NCI-H82 treated with DMSO at 0.1 percent for 48 hours (cell line): ENCODE measurements at regions not wholly inside any gene's neighbourhood (a gene's known extent, or its start where the extent isn't known, plus 50 kb on each side); places are given as distances from the start of the nearest gene placed in this dataset.
A peak's percentile ranks its signal among the peaks of the same experiment; 100 is the strongest.
"Not testable (repeated sequence)": the region's sequence is repeated elsewhere in the genome, so short reads cannot be mapped to it uniquely, and the experiment has no call there.

Experiments used
- DNase-seq: peaks from one replicate; lab custom pipeline; 2025; ENCODE audit not compliant: unreplicated experiment; lab: John Stamatoyannopoulos, UW

DNA sequence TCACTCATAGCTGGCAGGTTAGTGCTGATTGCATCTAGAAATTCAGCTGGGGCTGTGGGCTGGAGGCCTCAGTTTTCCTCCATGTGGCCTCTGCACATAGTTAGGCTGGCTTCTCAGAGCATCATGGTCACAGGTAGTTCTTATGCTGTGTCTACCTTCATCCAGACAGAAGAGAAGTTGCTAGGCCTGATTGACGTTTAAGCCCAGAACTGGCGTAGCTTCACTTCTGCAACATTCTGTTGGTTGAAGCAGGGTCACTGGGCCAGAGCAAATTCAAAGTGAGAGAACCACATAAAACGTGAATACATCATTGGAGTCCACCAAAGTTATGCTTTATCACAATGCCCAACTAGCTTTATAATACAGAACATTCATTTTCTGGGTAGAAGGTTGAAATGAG is 116.0 kb downstream of the SPP2 start:
- no peak for DNase-seq

DNA sequence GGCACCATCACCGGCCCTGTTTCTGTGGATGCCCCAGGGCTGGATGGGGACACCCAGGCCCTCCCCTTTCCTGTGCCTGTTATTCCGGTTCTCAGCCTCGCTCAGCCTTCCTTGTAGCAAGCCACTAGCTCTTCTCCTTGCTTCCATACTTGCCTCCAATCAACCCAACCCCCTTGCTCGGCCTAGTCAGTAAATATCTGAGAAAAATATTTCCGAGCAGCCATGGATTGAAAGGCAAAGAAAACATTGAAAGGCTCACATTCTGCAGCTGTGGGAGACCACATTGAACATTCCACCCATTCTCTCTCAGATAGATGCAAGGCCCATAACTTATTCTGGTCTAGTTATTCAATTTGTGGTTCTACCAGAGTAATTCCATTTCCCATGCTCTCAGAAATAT is 114.9 kb downstream of the SPP2 start:
- DNase-seq = no peak

DNA sequence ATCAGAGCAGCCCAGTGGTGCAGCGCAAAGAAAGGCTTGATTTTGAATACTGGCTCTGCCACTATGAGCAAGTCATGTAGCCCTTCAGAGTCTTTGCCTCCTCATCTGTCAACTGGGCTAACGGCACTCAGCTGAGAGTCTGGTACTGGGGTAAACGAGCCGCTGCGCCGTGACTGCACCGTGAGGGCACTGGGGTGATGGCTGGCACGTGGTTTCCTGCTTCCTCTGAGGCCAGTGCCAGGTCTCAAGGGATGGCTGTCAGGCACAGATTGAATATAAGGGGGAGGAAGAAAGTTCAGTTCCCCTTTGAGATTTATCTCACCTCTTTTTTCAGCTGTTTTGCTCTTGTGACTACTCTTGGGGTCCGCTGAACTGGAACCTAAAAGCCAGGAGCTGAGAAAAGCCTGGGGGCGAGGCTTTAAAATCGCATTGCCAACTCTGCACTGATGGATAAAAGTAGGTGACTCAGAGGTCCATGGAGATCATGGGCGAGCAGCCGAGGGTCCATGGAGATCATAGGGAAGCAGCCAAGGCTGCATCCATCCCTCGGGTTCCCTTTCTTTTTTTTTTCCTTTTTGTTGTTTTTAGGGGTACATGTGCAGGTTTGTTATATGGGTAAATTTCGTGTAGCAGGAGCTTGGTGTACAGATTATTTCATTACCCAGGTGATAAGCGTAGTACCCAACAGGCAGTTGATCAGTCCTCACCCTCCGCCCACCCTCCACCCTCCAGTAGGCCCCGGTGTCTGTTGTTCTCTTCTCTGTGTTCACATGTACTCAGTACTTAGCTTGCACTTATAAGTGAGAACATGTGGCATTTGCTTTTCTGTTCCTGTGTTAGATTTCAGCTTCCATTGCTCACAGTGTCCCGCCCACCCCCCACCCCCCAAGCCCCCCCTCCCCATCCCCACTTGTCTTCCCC is 114.3 kb downstream of the SPP2 start:
- DNase-seq = no peak

DNA sequence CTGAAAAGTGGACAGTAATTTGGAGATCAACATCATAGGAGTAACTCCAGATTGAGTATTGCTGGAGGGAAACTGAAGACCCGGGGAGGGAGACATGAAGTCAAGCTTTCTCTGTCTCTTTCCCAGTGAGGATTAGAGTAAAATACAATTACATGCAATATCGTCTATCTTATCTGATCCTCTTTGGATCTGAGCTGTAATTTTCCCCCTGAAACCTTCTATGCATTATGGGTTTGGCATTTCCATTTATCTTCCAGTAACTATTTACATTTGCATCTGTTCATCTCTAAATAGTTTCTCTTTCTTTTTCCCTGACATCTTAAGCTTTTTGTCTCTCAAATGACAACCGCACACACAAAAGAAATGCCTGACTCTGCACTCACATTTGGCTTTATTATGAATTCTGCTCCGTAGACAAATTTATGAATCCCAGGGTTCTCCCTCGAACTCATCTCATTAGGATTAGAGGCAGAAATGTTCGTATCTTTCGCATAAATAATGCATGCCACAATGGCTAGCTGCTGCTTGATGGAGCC is 113.1 kb downstream of the SPP2 start:
- peak; percentile 9 for DNase-seq

DNA sequence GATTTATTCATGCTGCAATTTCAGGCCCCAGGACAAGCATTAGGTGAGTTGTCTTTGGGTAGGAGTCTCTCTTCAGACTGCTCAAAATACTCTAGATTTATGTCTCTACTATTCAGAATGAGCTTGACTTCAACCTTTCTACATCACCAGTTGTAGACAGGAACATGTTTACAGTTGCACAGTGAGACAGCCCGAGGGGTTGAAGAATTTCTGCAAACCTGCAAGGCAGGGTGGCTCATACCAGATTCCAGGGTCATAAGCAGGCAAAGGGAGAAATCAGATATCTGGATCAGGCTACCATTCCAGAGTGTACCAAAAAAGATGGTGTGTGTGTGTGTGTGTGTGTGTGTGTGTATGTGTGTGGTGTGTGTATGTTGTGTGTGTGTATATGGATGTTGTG is 112.4 kb downstream of the SPP2 start:
- no peak for DNase-seq

DNA sequence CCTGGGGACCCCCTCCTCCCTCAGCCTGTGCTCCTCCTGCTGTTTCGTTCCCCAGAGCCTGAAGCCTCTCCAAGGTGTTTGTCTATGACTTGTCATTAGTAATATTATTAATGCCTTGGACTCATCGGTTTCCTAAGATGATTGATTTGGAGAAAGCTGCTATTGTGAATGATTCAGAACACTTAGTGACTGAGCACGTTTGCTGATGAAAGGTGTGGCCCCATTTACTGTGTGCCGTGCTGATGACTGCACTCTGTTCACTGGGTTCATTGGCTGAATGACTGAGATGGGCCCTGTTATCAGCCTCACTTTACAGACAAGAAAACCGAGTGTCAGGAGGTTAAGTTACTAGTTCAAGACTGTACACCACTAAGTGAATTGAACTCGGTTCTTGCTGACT is 111.4 kb downstream of the SPP2 start:
- no peak for DNase-seq

DNA sequence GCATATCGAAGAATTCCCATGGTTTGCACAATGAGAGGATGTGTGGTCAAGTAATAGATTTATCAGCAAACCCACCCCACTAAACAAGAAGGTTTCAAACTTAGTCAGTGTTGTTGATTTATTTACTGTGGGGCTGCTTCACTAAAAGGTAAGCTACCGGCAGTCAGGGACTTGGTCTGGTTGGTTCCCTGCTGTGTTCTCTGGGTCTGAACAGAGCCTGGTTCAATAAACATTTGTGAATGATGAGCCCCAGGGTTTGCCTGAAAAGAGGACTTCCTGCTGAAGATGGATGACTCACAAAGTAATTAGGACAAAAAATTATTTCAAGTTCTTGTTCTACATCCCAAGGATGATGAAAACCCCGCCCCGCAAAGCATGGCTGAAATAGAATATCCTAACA is 108.3 kb downstream of the SPP2 start:
- no peak for DNase-seq

DNA sequence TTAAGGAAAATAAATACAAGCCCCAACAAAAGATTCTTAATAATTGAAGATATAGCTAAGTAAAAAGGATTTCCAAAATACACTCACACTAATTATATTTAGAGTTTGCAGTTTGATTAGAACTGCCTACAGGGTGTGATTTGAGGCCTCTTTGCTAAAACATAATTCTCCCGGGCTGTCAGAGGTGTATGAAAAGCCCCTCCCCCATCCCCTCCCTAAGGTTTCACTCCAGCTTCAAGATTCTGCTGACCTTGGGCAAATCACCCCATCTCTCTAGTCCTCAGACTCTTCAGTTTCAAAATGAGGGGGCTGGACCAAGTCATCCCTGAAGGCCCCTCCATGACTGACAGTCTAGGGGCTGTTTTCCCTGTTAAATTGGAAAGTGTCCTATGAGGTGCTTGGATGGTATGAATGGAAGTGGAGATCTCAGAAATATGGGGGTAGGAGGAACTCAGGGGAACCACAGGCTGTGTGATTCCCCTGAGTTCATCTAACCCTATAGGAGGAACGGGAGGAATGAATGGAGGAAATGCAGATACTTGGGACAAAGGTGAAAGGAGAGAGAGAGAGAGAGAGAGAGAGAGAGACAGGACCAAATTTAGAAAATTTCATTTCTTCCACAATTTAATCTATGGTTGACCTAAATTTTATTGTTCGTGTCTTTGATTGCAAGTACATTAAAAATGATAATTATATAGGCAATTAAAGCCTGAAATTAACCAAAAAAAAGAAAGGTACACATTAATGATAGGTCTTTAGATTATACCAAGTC is 107.5 kb downstream of the SPP2 start:
- DNase-seq = no peak

DNA sequence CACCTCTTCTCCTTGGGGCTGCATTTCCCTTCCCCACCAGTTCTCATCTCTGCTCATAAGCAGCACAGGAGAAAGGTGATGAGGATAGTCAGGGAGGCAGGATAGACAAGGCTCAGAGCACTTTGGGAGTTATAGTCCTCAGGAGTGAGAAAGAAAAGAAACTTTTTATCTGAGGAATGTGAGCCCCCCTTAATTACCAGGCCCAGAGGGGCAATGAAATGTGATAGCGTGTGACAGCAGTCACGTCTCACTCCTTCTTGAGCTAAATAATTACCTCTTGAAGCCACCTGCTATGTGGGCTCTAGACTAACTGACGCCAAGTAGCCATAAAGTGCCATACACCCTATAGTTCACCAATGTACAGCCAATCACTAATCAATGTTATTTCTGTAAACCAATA is 105.8 kb downstream of the SPP2 start:
- no peak for DNase-seq

DNA sequence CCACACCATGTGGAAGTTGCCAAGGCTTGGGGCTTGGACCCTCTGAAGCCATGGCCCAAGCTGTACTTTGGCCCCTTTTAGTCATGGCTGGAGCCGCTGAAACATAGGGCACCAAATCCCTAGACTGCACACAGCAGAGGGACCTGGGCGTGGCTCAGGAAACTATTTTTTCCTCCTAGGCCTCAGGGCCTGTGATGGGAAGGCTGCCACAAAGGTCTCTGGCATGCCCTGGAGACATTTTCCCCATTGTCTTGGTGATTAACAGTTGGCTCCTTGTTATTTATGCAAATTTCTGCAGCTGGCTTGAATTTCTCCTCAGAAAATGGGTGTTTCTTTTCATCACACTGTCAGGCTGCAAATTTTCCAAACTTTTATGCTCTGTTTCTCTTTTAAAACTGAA is 102.3 kb downstream of the SPP2 start:
- not testable (repeated sequence) for DNase-seq

DNA sequence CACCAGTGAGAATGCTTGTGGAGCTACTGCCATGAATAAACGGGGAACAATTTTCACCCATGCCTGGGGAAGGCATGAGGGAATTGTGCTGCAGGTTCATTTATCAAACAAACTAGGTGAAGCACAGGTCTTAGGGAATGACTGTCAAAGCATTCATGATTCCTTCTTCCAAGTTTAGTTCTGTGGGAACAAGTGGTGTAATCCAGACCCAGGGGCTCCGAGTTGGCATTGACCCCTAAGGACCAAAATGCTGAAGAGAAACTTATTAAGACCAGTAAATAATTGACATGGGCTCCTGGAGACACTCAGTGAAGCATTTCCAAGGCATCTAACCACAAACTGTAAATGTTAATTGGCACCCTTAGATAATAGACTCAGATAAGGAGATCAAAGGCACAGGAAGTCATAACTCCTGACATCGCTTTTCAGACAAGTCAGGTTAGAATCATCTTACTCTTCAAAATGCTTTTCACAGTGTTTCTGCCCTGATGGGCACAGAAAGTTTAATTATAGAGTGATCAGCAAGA is 96.9 kb downstream of the SPP2 start:
- DNase-seq = no peak

DNA sequence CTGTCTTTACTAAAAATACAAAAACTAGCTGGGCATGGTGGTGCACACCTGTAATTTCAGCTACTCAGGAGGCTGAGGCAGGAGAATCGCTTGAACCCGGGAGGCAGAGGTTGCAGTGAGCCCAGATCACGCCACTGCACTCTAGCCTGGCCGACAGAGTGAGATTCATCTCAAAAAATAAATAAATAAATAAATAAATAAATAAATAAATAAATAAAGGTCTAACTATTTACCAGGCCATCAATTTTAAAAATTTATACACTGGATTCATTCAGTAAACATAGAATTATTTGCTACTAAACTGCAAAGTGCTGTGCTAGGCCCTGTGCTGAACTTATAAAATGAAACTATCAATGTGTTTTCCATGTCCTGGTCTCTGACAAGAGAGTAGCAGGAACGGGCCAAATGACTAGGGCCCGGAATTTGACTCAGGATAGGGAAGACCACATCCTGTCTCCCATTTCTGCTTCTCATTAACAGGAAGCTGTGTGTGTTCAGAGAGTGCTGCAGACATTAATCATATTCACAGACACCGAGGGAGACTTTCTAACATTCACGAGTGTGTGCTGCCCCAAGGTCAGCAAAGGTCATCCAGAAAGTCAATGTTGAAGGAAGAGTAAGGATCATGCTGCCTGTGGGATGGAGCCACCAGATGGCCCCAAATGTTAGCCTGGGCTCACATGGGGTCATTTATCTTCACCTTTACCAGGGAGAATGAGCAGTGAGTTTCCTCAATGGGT is 95.8 kb downstream of the SPP2 start:
- DNase-seq = no peak

DNA sequence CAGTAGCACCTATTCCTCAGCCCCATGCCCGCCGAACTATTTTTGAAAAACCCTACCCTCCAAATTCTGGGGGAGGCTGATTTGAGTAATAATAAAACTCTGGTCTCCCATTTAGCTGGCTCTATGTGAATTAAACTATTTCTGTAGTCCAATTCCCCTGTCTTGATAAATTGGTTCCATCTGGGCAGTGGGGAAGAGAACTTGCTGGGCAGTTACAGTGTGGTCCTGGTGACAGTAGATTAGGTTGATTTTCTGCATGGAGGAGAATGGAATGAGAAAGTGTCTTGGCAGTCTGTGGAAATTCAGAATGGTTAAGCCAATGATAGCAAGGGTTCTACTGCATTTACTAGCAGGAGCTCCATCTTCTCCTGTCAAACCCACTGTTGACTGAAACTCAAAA is 95.0 kb downstream of the SPP2 start:
- DNase-seq = no peak

DNA sequence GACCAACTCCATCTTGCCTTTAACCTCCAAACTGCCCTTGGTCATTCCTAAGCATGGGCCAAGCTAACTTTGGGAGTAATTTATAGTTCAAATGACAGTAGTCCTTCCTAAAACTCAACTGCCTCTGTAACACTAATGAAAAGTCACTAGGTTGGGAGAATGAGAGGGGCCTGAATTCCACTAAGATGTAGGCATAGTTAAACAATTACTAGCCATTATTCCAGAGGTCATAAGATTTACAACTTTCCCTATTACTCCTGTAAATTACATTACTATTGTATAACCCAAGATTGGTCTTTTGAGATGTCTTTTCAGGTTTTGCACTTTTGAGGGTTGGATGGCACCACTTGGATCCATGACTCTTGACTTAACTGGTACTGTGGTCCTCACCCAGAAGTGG is 94.6 kb downstream of the SPP2 start:
- DNase-seq = no peak

DNA sequence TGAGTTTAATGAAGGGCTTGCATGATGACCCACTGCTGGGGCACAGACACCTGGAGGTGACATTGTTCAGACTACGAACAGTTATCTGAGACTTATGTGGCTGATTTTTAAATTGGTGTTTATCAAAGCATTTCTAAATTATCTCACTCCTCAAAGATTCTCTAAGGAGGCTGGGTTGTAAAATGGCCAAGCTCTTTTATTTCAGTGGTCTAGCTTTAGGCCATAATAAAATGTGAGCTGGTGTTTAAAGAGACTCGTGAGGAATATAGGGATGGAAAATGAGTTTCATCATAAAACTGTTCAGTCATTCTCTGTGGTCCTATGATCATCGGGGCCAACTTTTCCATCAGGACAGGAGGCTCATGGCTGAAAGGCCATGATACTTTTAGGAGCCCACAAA is 93.4 kb downstream of the SPP2 start:
- no peak for DNase-seq

DNA sequence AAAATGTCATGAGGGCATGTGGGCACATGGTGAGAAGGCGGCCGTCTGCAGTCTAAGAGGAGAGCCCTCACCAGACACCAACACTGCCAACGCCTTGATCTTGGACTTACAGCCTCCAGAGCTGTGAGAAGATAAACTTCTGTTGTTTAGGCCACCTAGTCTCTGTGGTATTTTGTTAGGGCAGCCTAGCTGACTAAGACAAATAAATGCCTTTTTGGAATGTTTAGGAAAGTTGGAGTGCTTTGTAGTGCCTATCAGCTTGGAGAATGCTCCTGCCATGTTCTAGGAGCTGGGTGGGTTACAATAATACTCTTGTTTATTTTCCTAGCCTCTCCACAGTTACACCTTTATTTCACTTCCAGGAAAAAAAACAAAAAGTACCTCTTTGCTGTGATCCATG is 92.0 kb downstream of the SPP2 start:
- DNase-seq = no peak

DNA sequence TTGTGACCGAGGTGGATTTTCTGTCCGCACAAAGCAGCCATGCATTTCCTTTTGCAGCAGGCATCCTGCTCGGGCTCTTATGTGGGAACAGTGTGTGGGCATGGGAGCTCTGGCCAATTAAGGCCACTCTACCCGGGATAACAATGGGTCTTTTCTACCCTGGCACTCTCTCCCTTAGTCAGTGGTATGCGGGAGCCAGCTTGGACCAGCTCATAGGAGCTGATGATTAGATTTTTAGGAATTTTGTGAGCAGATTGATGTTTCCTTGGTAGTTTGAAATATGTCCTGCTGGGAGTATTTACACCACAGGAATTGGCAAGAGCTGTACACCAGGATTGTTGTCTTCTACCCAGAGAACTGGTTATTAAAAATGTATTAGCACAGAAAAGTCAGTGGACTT is 89.3 kb downstream of the SPP2 start:
- DNase-seq = no peak

DNA sequence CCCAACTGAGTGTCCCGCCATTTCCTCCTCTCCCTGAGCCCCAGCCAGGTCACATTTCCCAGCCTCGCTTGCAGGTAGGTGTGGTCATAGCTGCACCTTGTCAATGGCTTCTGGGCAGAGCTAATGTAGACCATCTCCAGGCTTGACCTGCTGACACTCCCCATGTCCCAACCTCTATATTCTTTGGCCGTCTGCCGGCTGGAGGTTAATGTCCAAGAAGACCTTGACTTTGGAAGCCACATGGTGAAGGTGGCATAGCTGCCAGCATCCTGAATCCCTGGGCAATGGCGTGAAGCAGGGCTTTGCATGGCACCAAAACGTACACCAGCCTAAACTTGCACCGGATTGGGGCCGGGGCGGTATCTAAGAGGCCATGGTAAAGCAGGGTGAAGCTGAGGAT is 88.3 kb downstream of the SPP2 start:
- no peak for DNase-seq

DNA sequence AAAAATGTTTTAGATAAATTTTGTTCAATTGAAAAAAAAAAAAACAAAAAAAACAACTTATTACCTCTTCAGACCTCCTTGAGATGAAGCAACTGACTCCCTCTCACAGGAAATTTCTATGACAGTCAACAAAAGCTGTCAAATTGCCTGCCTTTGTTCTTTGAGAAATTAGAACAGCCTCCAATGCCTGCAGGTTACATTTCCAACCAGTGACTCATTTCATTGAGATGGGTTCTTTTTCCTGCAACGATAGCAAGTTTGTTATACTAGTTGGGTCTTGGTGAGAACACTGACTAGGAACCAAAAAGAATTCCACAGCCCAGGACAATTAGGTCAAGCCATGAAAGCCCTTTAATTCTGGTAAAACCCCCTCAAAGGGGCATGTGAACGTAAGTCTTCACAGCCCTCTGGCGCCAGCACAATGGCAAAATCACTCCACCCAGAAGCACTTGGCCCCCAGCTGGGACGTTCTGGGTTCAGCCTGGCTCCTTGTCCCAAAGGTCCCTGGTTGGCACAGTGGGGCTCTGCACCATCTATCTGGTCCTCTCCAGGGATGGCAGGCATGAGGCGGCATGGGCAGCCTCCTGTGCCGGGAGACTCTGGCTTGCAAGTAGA is 87.0 kb downstream of the SPP2 start:
- DNase-seq = no peak

DNA sequence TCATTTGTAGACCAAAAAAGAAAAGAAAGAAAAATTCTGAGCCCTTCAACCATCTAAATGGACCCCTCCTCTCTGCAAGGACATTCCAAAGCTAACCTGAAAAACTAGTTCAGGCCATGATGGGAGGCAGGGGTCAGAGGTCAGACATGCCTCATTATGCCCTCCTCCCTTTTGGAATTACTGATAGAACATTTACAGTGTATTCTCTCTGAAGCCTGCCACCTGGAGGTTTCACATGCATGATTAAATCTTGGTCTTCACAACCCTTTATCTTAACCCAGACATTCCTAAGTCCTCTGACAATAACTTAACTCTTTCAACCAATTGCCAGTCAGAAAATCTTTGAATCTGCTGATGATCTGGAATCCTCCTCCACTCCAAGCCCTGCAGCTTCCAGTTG is 86.0 kb downstream of the SPP2 start:
- DNase-seq = no peak

DNA sequence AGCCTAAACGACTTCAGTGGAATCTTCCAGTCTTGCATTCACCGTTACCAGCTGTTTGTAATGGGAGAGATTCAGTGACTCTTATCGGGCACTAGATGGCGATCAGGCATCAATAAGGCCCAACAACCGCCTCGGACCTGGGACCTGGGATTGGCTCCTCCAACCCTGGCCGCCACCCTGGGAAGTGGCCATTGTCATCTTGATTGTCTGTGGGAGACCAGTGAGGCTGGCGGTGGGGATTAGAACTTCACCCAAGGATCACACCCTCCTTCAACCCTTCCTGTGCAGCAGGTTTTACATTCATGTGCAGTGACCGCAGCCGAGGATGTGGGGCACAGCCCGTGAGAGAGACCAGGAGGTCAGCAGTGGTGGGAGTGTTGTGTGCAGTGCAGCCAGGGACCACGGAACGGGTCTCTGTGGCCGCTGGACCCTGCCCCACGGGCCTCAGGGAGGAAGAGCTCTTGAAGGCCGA is 85.3 kb downstream of the SPP2 start:
- peak; percentile 66 for DNase-seq
